AG04449 (cell line): ENCODE measurements at regions not wholly inside any gene's neighbourhood (a gene's known extent, or its start where the extent isn't known, plus 50 kb on each side); places are given as distances from the start of the nearest gene placed in this dataset.

Experiments
- CTCF ChIA-PET: fragments of 350-600 bp; formaldehyde crosslinking; extraction: SDS; loops from one replicate; lab custom pipeline; 2021; ENCODE audit warnings: antibody characterized with exemption; lab: Yijun Ruan, JAX
- POLR2A ChIA-PET: fragments of 400-600, 350-600 bp; formaldehyde crosslinking; extraction: SDS; loops from one replicate; lab custom pipeline; 2020; ENCODE audit warnings: antibody characterized with exemption, inconsistent platforms; lab: Yijun Ruan, JAX
- DNase-seq: peaks from one replicate; pipeline ENCODE4 v3.0.0-alpha.2; 2010; ENCODE audit warnings: low read depth, low spot score
- H3K4me3 ChIP-seq: 2 replicates; pipeline ENCODE4 v1.5.1; 2011; ENCODE audit warnings: low read depth, mild to moderate bottlenecking, control low read depth, low read length
- CTCF ChIP-seq: IDR thresholded peaks from one replicate; pipeline ENCODE4 v1.5.1; 2011; ENCODE audit warnings: mild to moderate bottlenecking, moderate library complexity, low read length, control low read depth, inconsistent platforms; ENCODE audit not compliant: insufficient read depth; ENCODE audit errors: missing control alignments

GRCh38 chr10:78552261-78552811 lies 516.4 kb upstream of the ZMIZ1 start:
- CTCF ChIA-PET: interaction anchor here (1.5 to 3.0 kb wide), 2 partner anchors 10 to 14 kb away, joined by 4 to 9 read pairs; no protein-coding TSS in a partner anchor
- POLR2A ChIA-PET: no interaction called here
- no peak for TF ChIP-seq CTCF
- H3K4me3 ChIP-seq: no peak overlapping the region
- peak; percentile 37 for DNase-seq

- ChIA-PET CTCF (interaction anchor here (1.5 to 3.0 kb wide), 2 partner anchors 12 to 13 kb away, joined by 3 to 9 read pairs; no protein-coding TSS in a partner anchor), POLR2A (no interaction called here)
- no peak overlapping the region for H3K4me3 ChIP-seq
- no peak for DNase-seq
- TF ChIP-seq CTCF: no peak
Measured at GRCh38 chr10:78553792-78554191, 515.0 kb upstream of the ZMIZ1 start.

GRCh38 chr10:78555128-78555527 lies 513.6 kb upstream of the ZMIZ1 start:
- TF ChIP-seq CTCF: no peak
- H3K4me3 ChIP-seq: no peak overlapping the region
- no peak for DNase-seq
- CTCF ChIA-PET: no interaction called here
- POLR2A ChIA-PET: no interaction called here

- no peak for TF ChIP-seq CTCF
- ChIA-PET POLR2A (no interaction called here), CTCF (no interaction called here)
- no peak for DNase-seq
- no peak overlapping the region for H3K4me3 ChIP-seq
Measured at GRCh38 chr10:78556705-78557432, 511.9 kb upstream of the ZMIZ1 start.

- TF ChIP-seq CTCF: no peak
- H3K4me3 ChIP-seq: no peak overlapping the region
- ChIA-PET POLR2A (no interaction called here), CTCF (no interaction called here)
- DNase-seq: no peak
Measured at GRCh38 chr10:78557433-78557925, 511.3 kb upstream of the ZMIZ1 start.

GRCh38 chr10:78559661-78560340 lies 509.0 kb upstream of the ZMIZ1 start:
- ChIA-PET POLR2A (no interaction called here), CTCF (interaction anchor here (1.0 kb wide), 1 partner anchor 636 kb away, joined by 3 read pairs; no protein-coding TSS in a partner anchor)
- TF ChIP-seq CTCF: no peak
- no peak overlapping the region for H3K4me3 ChIP-seq
- DNase-seq: no peak
